H1 (cell line): ENCODE measurements at regions not wholly inside any gene's neighbourhood (a gene's known extent, or its start where the extent isn't known, plus 50 kb on each side); places are given as distances from the start of the nearest gene placed in this dataset.

Source experiments
- POLR2AphosphoS5 ChIP-seq: IDR thresholded peaks from 2 replicates; pipeline ENCODE4 v1.6.1; 2011; ENCODE audit warnings: low read depth, low read length
- RFX5 ChIP-seq: IDR thresholded peaks from 2 replicates; pipeline ENCODE4 v1.6.1; 2011; ENCODE audit warnings: low read depth, low read length, improper control_type of control experiment, borderline replicate concordance
- SIN3A ChIP-seq, 2 experiments: IDR thresholded peaks in 1 of 2; conservative IDR thresholded peaks in 1 of 2; 2 replicates each; pipeline ENCODE4 v1.6.1; 2011 to 2012; ENCODE audit warnings: low read length in 2 of 2, improper control_type of control experiment in 1 of 2, low read depth in 1 of 2, mild to moderate bottlenecking in 1 of 2
- SP2 ChIP-seq: IDR thresholded peaks from 2 replicates; pipeline ENCODE4 v1.6.1; 2012; ENCODE audit warnings: mild to moderate bottlenecking, low read length, inconsistent platforms
- TAF1 ChIP-seq: IDR thresholded peaks from 2 replicates; pipeline ENCODE4 v1.6.1; 2011; ENCODE audit warnings: mild to moderate bottlenecking, low read depth, low read length

DNA sequence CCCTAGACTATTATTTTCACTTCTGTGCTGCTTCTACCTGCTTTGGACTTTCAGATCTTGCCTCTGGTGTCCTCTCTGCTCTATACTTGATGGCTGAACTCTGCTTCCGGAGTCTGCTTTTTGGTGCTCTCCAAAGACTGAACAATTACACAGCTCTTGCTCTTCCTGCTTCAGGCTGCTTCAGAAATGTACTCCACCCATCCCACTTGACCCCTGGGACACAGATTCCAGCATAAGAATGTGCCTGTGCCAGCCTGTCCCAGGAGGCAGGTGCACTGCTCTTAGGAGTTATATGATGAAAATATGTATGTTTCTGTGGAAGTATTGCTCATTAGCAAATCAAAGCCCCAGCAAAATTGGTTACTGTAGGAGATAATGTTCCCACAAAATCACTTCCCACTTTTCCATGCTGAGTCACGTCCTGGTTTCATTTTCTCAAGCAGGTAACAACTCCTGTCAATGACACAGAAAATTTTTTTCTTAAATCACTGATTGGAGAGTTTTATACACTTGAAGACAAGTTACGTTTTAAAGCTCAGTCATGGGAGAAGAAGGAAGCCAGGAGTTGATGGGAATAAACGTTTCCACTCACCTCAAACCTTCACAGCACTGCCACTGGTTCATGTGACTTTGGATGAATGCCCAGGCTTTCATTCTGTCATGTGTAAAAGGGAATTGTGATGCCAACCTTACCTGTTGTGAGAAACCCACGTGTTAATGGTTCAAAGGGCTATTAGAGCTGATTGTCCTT lies 239.4 kb upstream of the ZPLD1 start (continued):
- TF ChIP-seq RFX5 = no peak
- TF ChIP-seq TAF1 = no peak
- no peak for TF ChIP-seq SP2
- no peak for TF ChIP-seq POLR2AphosphoS5
- no peak for TF ChIP-seq SIN3A (conservative IDR thresholded peaks at IDR 0.05 in 1 of 2, IDR thresholded peaks at IDR 0.05 in 1 of 2; ENCODE audit: low read depth in 1 of 2, low read length in 2 of 2)
